ENCODE measurements at regions not wholly inside any gene's neighbourhood (a gene's known extent, or its start where the extent isn't known, plus 50 kb on each side); places are given as distances from the start of the nearest gene placed in this dataset.
"Not testable (repeated sequence)": the region's sequence is repeated elsewhere in the genome, so short reads cannot be mapped to it uniquely, and the experiment has no call there.

- not testable (repeated sequence) for H3K27ac ChIP-seq (ENCODE audit: extremely low read length, insufficient read depth, low read length); H2AFZ ChIP-seq (ENCODE audit: low read length)
- POLR2A ChIA-PET = interaction anchor here (1.3 kb wide), 1 partner anchor 1015 kb away, joined by 6 read pairs; no protein-coding TSS in a partner anchor
These were observed 1612.9 kb downstream of the SPATA31A7 start for GRCh38 chr9:62802719-62803079.

More at GRCh38 chr9:62802719-62803079, 1612.9 kb downstream of the SPATA31A7 start:
- in situ Hi-C loops (cut with HindIII; ENCODE audit: extremely low pct_ligation_motif_present, low pct_unique_long_range_greater_than_20kb); H3K36me3 ChIP-seq (replicated peaks in 1 of 2; ENCODE audit: control insufficient read depth in 1 of 2, insufficient read depth in 2 of 2, low read length in 2 of 2); H3K27me3 ChIP-seq (ENCODE audit: control insufficient read depth in 1 of 2, insufficient read depth in 2 of 2, low read length in 2 of 2); H3K9me3 ChIP-seq (ENCODE audit: low read length); BruUV-seq (replicated peaks); DNase-seq (ENCODE audit: low spot score); intact Hi-C loops (cut with micrococcal nuclease; ENCODE audit: unreplicated experiment); ATAC-seq; CTCF ChIA-PET (ENCODE audit: low intra/inter-chr PET ratio, low total read pairs); H3K79me2 ChIP-seq (ENCODE audit: insufficient read depth, low read length); H4K20me1 ChIP-seq (ENCODE audit: insufficient read depth, low read length); FAIRE-seq; TF ChIP-seq GABPA (IDR thresholded peaks at IDR 0.05; ENCODE audit: low read depth, low read length): not testable (repeated sequence)
- peak overlapping the region; percentile 54 for H3K4me2 ChIP-seq (ENCODE audit: low read depth, low read length)
- WGBS (ENCODE audit: low lambda C conversion rate) = 17% methylated on average over 9 of the region's 9 CpGs
- H3K9ac ChIP-seq (ENCODE audit: insufficient read depth, low read depth, low read length) = peak overlapping the region; percentile 82
- TF ChIP-seq GATAD2A (CRISPR knock-in tag; IDR thresholded peaks at IDR 0.05) (0 out of 2 replicates have a peak, but pooled peaks have one; percentile 5), ZFP1 (CRISPR knock-in tag; IDR thresholded peaks at IDR 0.05) (peak; percentile 16; the same call in 1 of the 2 replicates), GABPB1 (CRISPR knock-in tag; IDR thresholded peaks at IDR 0.05) (peak; percentile 5; the same call in 1 of the 2 replicates), HMGXB3 (CRISPR knock-in tag; IDR thresholded peaks at IDR 0.05; ENCODE audit: borderline replicate concordance) (peak; percentile 9; the same call in 1 of the 2 replicates), GABPA (CRISPR knock-in tag; IDR thresholded peaks at IDR 0.05; ENCODE audit: low read depth) (peak; percentile 74), KAT8 (CRISPR knock-in tag; IDR thresholded peaks at IDR 0.05) (peak; percentile 72), IKZF5 (CRISPR knock-in tag; IDR thresholded peaks at IDR 0.05) (0 out of 2 replicates have a peak, but pooled peaks have one; percentile 6), DMAP1 (CRISPR knock-in tag; IDR thresholded peaks at IDR 0.05) (0 out of 2 replicates have a peak, but pooled peaks have one; percentile 18), SAP130 (CRISPR knock-in tag; IDR thresholded peaks at IDR 0.05; ENCODE audit: low read depth) (peak; percentile 8; the same call in 1 of the 2 replicates), YEATS4 (CRISPR knock-in tag; IDR thresholded peaks at IDR 0.05; ENCODE audit: borderline replicate concordance) (0 out of 2 replicates have a peak, but pooled peaks have one; percentile 1), SP140L (CRISPR knock-in tag; IDR thresholded peaks at IDR 0.05; ENCODE audit: borderline replicate concordance) (0 out of 2 replicates have a peak, but pooled peaks have one; percentile 18), ZNF335 (CRISPR knock-in tag; IDR thresholded peaks at IDR 0.05) (peak; percentile 56; the same call in 1 of the 2 replicates), THAP11 (CRISPR knock-in tag; IDR thresholded peaks at IDR 0.05) (0 out of 2 replicates have a peak, but pooled peaks have one; percentile 7)
- TF ChIP-seq, protein P1, sequence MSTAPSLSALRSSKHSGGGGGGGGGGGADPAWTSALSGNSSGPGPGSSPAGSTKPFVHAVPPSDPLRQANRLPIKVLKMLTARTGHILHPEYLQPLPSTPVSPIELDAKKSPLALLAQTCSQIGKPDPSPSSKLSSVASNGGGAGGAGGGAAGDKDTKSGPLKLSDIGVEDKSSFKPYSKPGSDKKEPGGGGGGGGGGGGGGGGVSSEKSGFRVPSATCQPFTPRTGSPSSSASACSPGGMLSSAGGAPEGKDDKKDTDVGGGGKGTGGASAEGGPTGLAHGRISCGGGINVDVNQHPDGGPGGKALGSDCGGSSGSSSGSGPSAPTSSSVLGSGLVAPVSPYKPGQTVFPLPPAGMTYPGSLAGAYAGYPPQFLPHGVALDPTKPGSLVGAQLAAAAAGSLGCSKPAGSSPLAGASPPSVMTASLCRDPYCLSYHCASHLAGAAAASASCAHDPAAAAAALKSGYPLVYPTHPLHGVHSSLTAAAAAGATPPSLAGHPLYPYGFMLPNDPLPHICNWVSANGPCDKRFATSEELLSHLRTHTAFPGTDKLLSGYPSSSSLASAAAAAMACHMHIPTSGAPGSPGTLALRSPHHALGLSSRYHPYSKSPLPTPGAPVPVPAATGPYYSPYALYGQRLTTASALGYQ (CRISPR knock-in tag; IDR thresholded peaks at IDR 0.05) = 0 out of 2 replicates have a peak, but pooled peaks have one; percentile 5
- peak overlapping the region; percentile 75 to 84 (median 82); a peak in 5 of 6 replicates for H3K4me3 ChIP-seq (replicated peaks in 1 of 3; ENCODE audit: insufficient read depth in 1 of 3, low read depth in 2 of 3, low read length in 3 of 3)
- H3K4me1 ChIP-seq (ENCODE audit: insufficient read depth, low read length) = peaks cover 10% of the 10 kb centered on the region; the same call in 1 of the 2 replicates

All from HepG2 (cell line).